Stromal cell of bone marrow (primary cell): ENCODE measurements at regions not wholly inside any gene's neighbourhood (a gene's known extent, or its start where the extent isn't known, plus 50 kb on each side); places are given as distances from the start of the nearest gene placed in this dataset.

Source experiments
- DNase-seq: peaks from one replicate; pipeline ENCODE4 v3.0.0-alpha.2; 2012; ENCODE audit warnings: low read depth

DNA sequence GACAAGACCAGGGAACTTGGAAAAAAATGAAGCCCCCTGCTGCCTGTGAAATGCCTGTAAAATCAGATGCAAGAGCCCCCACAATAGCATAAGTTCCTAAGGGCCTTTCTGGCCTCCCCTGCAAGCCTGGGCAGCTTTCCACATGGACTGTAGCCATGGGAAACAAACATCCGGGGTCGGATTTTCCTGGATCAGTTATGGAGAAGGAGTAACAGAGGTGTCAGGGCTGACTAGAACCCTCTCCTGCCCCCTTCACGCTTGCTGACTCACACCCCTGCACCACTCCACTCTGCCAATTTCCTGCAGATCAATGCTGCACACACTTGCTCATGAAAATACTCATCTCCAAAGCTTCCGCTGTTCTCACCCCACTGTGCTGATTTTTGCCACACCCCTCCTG, 258.6 kb downstream of the CBLN1 start:
- no peak for DNase-seq

DNA sequence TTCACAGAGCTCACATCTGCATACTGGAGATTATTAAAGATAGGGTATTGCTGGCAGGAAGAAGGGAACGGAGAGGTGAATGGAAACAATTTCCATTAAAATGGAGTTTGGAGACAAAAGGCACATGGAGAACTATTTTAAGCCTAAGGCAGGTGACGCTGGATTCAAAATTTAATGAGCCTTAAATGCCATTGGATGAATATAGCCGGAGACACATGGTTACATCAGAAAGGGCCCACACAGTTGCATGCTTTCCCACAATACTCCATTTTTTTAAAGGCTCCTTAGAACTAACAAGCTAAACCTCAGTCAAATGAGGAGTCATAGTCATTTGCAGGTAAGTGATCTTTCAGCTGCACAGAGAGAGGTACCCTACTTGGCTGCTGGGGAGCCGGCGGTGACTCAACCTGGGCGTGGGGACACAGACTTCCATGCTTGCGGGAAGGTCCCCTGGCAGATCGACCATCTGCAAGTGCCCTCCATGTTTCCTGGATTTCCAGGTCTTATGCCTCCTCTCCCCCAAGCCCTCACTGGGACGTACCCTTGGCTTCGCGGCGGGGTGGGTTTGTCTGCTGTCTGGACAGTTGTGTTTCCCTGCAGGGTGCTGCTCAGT, 259.2 kb downstream of the CBLN1 start:
- no peak for DNase-seq

DNA sequence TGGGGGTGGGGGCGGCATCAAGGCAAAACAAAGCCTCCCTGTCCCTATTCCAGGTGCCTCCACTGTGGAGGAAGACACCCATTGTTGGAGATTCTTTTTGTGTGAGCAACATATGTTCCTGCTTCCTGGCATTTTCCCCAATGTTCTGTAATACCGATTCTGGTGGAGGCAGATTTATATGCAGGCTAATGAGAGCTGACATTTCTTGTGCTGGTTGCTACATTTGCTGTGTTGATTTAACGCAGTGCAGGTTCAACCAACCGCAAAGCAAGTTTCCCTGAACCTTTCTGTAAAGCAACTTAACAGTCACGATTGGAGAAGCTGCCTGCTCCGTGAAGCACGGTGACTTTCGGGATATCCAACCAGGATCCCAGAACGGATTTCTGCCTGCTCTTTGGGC, 260.5 kb downstream of the CBLN1 start:
- DNase-seq = no peak

DNA sequence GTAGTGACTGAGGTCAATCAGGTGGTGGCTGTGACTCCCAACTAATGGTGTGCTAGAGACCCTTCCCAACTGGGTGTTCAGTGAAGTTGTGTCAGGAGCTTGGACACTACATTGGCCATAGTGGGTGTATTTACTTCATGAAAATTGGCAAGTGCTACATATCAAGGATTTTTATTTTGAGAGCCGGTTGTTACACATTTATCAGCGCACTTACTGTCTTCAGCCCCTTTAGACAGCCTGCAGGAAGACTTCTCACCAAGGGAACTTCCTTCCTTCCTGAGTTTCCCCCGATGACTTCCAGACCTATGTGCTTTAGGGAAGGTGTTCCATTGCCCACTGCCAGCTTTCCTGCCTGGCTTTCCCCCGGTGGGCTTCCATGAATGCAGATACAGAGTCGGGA, 261.2 kb downstream of the CBLN1 start:
- DNase-seq = no peak

DNA sequence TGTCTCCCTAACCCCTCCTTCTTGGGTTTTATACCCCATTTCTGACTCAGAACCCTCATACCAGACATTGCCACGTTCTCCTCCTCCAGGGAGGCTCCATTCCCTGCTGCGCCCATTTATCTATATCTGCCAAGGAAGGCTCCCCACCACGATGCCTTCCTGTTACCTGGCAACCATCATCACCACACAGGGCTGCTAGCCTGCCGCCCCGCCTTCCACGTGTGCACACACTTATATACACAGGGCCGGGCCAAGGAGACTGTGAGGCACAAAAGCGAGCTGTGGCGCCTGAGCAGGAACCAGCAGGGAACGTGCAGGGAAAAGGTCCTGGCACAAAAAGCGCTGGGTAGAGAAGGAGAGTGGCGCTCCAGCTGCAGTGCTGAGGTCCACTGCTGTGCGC, 261.8 kb downstream of the CBLN1 start:
- DNase-seq = no peak

DNA sequence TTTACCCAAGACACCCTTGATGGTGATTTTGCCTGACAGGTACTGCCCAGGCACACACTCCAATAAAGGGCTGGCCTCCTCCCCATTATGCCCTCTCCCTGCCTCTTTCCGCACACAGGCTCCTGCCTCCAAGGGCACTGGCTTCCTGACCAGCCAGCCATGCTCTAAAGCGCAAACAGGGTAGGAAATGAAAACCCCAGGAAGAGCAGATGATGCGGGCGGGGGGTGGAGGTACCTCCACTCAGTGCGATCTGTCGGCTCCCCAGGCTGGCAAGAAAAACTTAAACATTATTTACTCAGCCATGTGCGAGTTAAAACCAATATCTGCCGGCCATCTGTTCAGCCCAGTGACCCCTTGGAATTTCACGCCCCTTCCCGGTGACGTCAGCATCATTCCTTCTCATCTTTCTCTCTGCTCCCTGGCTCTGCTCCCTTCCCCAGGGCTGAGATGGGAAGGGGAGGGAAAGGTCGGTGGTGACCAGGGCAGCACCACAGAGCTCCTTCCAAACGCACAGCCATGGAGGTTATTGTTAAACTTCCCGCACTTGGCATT, 262.5 kb downstream of the CBLN1 start:
- DNase-seq = no peak

DNA sequence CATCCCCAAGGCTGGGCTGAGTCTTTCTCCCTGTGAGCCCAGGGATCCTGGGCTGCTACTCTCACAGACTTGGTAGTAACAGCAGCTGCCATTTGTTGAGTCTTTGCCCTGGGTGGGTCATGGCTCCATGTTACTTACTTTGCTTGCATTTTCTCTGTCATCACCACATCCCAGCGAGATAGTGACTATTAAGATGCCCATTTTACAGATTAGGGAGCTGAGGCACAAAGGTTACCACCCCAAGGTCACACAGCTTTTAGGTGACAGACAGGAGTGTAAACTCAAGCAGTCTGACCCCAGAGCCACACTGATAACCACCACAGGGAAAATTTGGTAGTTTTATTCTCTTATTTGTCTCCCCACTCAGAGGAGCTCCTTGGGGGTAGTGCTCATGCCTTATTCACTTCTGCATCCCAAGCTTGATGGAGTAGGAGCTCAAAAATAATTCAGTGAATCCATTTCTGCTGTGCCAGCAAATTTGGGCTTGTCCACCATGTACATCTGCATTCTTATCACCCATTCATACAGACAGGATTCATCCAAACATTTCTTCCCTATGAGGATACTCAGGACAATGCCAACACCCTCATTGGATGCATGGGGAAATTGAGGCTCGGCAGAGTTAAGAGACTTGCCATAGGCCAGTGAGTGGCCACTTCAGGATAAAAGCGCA, 263.2 kb downstream of the CBLN1 start:
- no peak for DNase-seq

DNA sequence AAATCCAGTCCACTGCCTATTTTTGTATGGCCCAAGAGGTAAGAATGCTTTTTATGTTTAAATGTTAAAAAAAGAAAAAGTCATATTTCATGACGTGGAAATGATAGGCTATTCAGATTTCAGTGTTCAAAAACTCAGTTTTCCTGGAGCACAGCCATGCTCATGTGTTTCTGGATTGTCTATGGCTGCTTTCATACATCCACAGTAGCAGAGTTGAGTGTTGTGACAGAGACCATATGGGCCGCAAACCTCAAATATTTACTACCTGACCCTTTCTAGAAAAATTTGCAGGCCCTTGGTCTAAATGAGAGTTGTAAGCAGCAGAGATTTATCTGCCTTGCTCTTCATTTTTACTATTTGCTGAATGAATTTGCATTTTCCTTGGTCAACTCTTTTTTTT, 264.1 kb downstream of the CBLN1 start:
- DNase-seq = no peak

DNA sequence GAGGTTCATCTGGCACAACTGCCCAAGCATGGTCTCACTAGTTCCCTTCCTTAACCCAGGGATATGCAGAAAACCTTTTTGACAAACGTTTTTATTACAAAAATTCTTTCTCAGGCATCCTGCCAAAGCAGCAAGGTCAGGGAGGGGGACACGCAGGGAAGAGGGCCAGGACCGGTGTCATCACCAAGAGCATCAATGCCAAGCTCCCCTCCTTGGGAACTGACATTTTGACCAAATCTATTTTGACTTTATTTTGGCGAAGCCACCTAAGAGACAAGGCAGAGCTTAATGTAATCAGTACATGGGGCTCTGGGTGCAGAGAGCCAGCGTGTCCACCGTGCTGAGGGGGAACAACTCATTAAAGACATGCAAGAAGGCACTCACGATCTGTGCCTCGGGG, 265.2 kb downstream of the CBLN1 start:
- DNase-seq = no peak

DNA sequence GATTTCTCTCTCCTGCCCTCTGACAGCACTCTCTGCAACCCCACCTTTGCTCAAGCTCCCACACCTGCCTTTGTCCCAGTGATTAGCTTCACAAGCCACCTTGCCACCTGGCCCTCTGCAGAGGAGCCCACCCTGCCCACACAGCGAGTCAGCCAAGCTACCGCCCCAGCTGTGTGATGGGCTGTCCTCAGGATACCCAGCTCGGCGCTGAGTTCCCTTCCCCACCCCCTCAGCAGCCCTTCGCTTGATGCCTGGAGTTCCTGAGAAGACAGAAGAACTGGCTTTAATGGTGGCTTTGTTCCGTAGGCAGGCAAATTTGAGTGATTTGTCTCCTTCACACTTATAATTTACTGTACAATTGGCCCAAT, 266.4 kb downstream of the CBLN1 start:
- no peak for DNase-seq

DNA sequence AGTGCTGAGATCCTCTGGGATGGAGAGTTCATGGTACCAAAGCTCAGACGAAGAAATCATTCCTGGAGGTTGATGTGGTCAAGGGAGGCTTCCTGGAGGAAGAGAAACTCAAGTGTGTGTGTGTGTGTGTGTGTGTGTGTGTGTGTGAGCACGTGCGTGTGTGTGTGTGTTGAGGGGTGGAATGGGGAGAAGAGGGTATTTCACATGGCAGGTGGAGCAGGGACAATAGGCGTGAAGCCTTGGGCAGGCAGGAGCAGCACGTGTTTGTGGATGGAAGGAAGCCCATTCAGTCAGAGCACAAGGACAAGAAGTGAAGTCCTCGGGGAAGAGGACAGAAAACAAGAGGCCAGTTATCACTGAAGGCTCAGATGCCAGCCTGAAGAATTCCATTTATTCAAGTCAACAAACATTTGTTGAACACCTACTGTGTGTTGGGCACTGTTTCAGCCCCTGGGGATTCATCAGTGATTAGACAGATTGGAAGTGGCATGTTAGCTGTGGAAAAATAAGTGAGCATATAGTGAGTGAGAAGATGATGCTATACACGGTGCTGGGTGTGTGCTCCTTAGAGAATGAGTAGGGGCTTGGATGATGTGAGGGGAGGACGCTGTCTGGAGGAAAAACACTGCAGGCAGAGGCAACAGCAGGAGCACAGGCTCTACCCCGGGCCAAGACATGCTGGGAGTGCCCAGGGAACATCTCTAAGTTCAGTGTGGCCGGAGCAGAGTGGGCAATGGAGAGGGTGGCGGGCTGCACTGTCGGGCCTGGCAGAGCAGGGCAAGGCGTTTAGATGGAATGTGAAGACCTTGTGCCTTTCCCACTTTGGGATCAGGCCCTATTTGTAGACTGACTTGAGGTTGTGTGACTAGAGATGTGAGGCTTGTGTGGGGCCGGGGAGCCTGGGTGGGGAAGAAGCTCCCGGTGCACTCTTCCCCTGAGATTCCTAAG, 267.1 kb downstream of the CBLN1 start:
- DNase-seq = no peak

DNA sequence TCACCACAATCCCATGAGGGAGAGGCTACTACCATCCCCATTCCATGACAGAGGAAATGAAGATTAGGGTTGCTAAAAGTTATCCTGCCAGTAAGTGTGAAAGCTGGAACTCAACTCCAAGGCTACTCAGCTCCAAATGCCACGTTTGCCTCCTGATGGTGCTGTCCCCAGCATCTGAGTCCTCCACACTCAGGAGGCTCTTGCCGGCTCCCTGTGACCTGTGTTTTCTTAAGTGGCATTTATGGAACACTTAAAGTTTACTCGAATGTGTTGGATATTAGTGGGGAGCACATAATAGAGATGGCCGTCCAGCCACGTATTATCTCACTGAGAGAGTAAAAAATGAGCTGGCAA, 267.9 kb downstream of the CBLN1 start:
- DNase-seq = no peak

DNA sequence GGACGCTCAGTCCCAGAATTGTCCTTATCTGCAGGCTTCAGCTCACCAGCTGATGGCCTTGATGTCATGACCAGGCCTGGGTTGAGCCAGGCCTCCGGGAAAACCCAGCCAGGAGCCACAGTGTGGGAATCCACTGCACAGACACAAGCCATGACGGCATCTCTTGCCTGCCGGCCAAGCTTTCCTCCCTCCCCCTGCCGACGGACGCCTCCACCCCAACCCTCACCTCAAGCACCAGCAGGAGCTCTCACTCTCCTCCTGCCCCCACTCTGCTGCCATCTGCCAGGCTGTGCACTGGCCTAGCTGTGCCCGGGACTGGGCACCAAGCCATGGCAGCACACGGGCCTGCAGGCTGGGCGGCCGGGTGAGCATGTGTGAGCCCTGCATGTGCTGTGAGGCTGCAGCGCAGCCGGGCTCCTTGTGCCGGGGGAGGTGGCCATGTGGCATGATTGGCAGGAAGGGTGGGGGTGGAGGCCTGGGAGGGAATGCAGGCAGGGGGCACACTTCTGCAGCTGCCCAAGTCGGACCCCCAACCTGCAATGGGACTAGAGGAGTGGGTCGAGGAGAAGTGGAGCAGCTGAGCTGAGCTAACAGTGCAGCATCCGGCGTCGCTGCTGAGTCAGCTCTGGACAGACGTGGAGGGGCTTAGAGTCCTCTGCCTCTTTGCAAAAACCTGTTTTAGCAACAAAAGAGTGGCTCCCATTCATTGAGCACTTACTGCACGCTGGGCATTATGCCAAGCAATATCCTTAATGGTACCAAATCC, 268.5 kb downstream of the CBLN1 start:
- DNase-seq = no peak

DNA sequence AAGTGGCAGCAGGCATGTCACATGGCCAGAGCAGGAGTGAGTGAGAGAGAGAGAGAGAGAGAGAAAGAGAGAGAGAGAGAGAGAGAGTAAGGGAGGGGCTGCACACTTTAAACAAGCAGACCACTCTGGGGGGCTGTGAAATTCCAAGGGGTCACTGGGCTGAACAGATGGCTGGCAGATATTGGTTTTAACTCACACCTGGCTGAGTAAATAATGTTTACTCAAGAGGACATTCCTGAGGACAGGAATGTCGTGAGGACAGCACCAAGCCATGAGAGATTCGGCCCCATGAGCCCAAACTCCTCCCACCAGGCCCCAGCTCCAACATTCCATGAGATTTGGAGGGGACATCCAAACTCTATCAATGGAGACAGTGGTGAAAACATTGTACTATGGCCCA, 269.7 kb downstream of the CBLN1 start:
- DNase-seq = no peak

DNA sequence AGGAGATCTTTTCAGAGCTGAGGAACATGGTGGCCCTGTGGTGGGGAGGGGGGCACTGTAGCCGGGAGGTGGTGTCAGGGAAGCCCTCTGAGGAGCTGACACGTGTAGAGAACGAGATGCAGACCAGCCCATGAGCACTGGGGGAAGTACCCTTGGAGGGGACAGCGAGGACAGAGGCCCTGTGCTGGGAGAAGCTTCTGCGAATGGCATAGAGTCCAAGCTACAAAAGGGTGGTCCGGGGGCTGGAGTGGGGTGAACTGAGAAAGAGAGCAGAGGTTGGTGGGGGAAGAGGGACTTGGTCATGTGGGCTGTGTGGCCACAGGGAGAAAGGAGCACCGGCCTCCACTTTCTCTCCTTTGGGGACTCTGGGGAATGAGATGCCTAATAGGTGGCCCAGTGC, 270.8 kb downstream of the CBLN1 start:
- DNase-seq = no peak

DNA sequence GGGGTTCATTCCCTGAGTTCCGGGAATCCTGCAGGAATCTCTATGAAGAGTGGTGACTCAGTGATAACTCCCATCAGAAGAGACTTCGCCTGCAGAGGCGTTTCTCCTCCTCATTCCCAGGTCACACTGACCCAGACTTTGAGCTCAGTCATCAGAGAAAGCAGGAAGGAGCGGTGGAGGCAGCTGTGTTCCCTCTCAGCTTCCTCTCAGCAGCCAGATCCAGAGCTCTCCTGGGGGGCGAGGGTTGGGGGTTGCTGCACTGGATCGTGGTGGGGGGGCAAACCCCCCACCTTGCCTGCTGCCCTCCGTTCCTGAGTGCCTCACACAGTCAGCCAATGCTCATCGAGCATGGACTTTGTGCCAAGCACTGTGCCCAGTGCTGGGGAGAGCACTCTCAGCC, 271.2 kb downstream of the CBLN1 start:
- DNase-seq = no peak

DNA sequence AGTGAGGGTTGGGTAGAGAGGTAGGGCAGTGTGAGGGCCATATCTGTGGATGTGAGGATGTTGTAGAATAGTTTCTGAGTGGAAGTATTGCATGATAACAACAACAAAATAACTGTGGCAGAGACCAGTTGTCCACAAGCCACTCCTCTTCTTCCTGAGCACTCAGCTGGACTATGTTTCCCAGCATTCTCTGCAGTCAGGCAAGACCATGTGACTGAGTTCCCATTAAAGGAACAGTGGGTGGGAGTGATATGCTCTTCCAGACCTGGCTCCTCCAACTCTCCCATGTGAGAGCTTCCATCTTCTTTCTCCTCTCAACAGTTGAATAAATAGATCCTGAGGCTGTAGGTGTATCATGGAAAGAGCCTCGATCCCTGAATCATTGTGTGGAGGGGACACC, 272.4 kb downstream of the CBLN1 start:
- DNase-seq = no peak

DNA sequence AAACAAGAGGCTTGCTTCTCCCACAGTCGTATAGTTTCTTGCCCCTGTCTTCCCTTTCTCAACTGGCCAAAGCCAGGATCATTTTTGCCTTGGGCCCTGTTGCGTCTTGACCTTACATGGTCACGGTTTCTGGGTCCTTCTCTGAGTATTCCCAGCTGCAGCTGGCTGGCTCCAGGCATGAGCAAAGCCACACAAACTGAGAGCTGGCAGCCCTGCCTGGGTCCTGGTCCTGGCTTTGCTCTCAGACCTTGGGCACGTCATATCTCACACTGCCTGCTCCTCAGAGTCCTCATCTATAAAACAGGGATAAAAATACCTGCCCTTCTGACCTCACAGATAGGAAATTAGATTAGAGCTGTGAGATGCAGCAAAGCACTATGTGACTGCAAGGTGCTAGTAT, 277.6 kb downstream of the CBLN1 start:
- DNase-seq = no peak

DNA sequence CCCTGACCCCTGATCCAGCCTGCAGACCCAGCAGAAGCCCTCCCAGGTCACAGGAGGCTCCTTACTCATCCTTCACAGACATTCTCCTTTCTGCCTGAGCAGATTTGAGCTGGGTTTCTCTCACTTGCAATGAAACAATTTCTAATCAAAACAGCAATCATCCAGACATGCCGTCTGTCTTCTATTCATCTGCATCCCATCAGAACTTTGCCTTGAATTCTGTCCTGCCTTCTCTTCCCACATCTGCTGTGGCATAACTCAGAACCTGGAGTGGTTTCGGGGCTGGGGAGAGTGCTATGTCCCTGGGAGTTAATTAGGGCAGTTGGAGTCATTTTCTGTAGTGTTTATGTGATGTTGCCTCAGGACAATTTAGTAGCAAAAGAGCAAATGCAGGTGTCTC, 278.6 kb downstream of the CBLN1 start:
- no peak for DNase-seq

DNA sequence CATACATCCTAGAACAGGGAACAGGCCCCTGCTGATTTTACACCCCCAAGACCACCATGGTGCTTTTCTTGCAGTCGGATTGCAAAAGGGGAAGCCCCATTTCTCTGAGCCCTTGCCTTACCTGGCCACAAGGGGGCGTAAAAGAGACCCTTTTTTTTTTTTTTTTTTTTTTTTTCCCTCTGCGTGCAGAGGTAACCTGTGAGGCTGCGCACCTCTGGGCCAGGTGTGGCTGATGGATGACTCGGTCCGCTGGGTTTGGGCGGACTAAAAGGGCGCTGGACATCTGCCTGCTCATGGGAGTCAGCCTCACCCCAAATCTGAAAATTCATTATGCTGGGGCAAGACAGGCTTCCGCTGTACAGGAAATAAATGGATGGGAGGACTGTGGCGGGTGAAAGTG, 281.0 kb downstream of the CBLN1 start:
- no peak for DNase-seq

DNA sequence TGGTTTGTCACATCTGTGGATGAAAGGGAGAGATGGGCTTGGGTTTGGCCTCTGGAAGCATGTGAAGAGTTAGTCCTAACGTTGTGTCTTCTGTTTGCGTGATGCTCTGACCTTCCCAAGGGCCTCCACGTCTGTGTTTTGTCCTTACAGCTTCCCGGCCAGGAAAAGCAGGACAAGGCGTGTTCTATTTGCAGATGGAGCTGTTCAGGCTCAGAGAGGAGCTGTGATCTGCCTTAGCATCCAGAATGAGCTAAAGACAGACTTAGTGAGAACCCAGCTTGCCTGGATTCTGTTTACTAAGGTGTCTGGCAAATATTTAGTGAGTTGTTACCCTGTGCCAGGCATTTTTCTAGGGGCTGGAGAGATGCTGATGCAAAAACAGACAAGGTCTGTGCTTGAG, 282.1 kb downstream of the CBLN1 start:
- DNase-seq = no peak

DNA sequence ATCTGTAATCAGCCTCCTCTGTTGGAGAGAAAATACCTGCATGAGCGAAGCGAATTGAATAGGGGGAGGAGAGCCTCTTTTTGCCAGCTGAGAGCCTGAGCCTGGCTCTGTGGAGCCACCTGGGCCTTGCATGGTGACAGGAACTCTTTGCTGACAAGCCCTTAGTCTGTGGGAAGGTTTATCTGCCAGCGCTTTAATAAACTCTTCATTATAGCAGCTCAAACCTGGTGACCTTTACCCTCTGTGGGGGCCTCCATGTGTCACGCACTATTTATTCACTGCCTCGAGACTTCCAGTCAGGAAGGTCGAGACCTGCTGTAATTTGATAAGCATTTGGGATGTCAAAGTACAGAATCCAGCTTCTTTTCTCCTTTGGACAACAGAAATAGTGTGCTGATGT, 282.6 kb downstream of the CBLN1 start:
- no peak for DNase-seq
